GM12892 (cell line): ENCODE measurements at regions not wholly inside any gene's neighbourhood (a gene's known extent, or its start where the extent isn't known, plus 50 kb on each side); places are given as distances from the start of the nearest gene placed in this dataset.

Experiments used
- POLR2A ChIP-seq: IDR thresholded peaks from 2 replicates; pipeline ENCODE4 v1.6.1; 2011; ENCODE audit warnings: low read depth, low read length, control low read depth
- POLR2AphosphoS5 ChIP-seq: IDR thresholded peaks from 2 replicates; pipeline ENCODE4 v1.6.1; 2011; ENCODE audit warnings: low read depth, low read length, control low read depth
- TAF1 ChIP-seq: IDR thresholded peaks from 2 replicates; pipeline ENCODE4 v1.6.1; 2011; ENCODE audit warnings: low read depth, mild to moderate bottlenecking, control low read depth, low read length, borderline replicate concordance

DNA sequence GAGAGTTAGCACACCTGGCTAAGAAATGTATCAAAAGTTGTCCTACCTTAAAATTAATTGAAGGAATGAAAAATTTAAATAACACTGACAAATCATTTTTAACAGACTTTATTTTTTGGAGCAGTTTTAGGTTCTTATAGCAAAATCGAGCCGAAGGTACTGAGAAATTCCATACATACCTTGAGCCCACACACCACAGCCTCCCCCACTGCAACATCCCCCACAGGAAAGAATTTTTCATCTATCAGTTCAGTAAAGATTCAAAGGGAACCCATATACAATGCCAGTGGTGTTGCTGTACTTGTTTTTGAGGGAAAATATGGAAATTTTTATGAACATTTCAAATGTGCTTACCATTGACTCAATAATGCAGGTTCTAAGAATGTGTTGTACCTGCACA lies 169.8 kb upstream of the HS6ST1 start:
- TF ChIP-seq TAF1 (no peak), POLR2AphosphoS5 (no peak), POLR2A (no peak)
